Transverse colon (tissue), 4 donors: ENCODE measurements at regions not wholly inside any gene's neighbourhood (a gene's known extent, or its start where the extent isn't known, plus 50 kb on each side); places are given as distances from the start of the nearest gene placed in this dataset.

Experiments used
- POLR2A ChIP-seq: fragments of 450-650 bp; IDR thresholded peaks from one replicate; pipeline ENCODE4 v1.6.1; 2016; ENCODE audit warnings: antibody characterized with exemption, mild to moderate bottlenecking, moderate library complexity
- POLR2AphosphoS5 ChIP-seq, 3 donors: sonication (generic); formaldehyde crosslinking; IDR thresholded peaks; one replicate each; pipeline ENCODE4 v1.6.1; 2016; ENCODE audit warnings: antibody characterized with exemption in 3 of 3
- TF ChIP-seq, protein P1 (sequence below), 5 experiments: fragments of 200-600 bp in 3 of 5; fragments of 450-650 bp in 2 of 5; sonication (generic) in 3 of 5; IDR thresholded peaks; 1 replicate in 2 of 5; 2 replicates in 3 of 5; pipeline ENCODE4 v1.5.1; 2016 to 2017; ENCODE audit warnings: antibody characterized with exemption in 5 of 5, inconsistent platforms in 3 of 5, mild to moderate bottlenecking in 2 of 5, moderate library complexity in 1 of 5

- TF ChIP-seq, protein P1, sequence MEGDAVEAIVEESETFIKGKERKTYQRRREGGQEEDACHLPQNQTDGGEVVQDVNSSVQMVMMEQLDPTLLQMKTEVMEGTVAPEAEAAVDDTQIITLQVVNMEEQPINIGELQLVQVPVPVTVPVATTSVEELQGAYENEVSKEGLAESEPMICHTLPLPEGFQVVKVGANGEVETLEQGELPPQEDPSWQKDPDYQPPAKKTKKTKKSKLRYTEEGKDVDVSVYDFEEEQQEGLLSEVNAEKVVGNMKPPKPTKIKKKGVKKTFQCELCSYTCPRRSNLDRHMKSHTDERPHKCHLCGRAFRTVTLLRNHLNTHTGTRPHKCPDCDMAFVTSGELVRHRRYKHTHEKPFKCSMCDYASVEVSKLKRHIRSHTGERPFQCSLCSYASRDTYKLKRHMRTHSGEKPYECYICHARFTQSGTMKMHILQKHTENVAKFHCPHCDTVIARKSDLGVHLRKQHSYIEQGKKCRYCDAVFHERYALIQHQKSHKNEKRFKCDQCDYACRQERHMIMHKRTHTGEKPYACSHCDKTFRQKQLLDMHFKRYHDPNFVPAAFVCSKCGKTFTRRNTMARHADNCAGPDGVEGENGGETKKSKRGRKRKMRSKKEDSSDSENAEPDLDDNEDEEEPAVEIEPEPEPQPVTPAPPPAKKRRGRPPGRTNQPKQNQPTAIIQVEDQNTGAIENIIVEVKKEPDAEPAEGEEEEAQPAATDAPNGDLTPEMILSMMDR (IDR thresholded peaks at IDR 0.05): no peak
- TF ChIP-seq POLR2AphosphoS5 (IDR thresholded peaks at IDR 0.05) (no peak), POLR2A (no peak)
Observed at GRCh38 chr19:30149300-30149699, 207.3 kb downstream of the URI1 start.
